ENCODE measurements at regions not wholly inside any gene's neighbourhood (a gene's known extent, or its start where the extent isn't known, plus 50 kb on each side); places are given as distances from the start of the nearest gene placed in this dataset.

- H3K4me3 ChIP-seq (ENCODE audit: low read depth, low read length) = no peak overlapping the region
- TF ChIP-seq MYC (IDR thresholded peaks at IDR 0.05; ENCODE audit: low read depth, low read length) = no peak
- TF ChIP-seq POLR2A (IDR thresholded peaks at IDR 0.05; ENCODE audit: extremely low read depth, insufficient read length) = no peak
- no peak for TF ChIP-seq MAX (IDR thresholded peaks at IDR 0.05; ENCODE audit: low read depth, low read length)
- no peak for TF ChIP-seq CTCF (IDR thresholded peaks at IDR 0.05; ENCODE audit: low read depth, low read length)
These were observed 66.9 kb upstream of the PROK2 start for GRCh38 chr3:71851878-71852277.

GRCh38 chr3:71850654-71851053, 65.7 kb upstream of the PROK2 start:
- DNase-seq (ENCODE audit: low read depth) = peak; percentile 8

More at GRCh38 chr3:71851878-71852277, 66.9 kb upstream of the PROK2 start:
- DNase-seq (ENCODE audit: low read depth) = no peak

GRCh38 chr3:71849681-71850080, 64.7 kb upstream of the PROK2 start:
- no peak for DNase-seq (ENCODE audit: low read depth)
- H3K4me3 ChIP-seq (ENCODE audit: low read depth, low read length) = no peak overlapping the region
- TF ChIP-seq MYC (IDR thresholded peaks at IDR 0.05; ENCODE audit: low read depth, low read length) = no peak
- no peak for TF ChIP-seq CTCF (IDR thresholded peaks at IDR 0.05; ENCODE audit: low read depth, low read length)
- TF ChIP-seq POLR2A (IDR thresholded peaks at IDR 0.05; ENCODE audit: extremely low read depth, insufficient read length) = no peak
- TF ChIP-seq MAX (IDR thresholded peaks at IDR 0.05; ENCODE audit: low read depth, low read length) = no peak

More at GRCh38 chr3:71850654-71851053, 65.7 kb upstream of the PROK2 start:
- H3K4me3 ChIP-seq (ENCODE audit: low read depth, low read length) = no peak overlapping the region
- no peak for TF ChIP-seq CTCF (IDR thresholded peaks at IDR 0.05; ENCODE audit: low read depth, low read length)
- TF ChIP-seq MYC (IDR thresholded peaks at IDR 0.05; ENCODE audit: low read depth, low read length) = no peak
- no peak for TF ChIP-seq MAX (IDR thresholded peaks at IDR 0.05; ENCODE audit: low read depth, low read length)

- TF ChIP-seq MAX (IDR thresholded peaks at IDR 0.05; ENCODE audit: low read depth, low read length) = no peak
- no peak for TF ChIP-seq POLR2A (IDR thresholded peaks at IDR 0.05; ENCODE audit: extremely low read depth, insufficient read length)
- TF ChIP-seq MYC (IDR thresholded peaks at IDR 0.05; ENCODE audit: low read depth, low read length) = no peak
- TF ChIP-seq CTCF (IDR thresholded peaks at IDR 0.05; ENCODE audit: low read depth, low read length) = no peak
- DNase-seq (ENCODE audit: low read depth) = no peak
- H3K4me3 ChIP-seq (ENCODE audit: low read depth, low read length) = no peak overlapping the region
These were observed 62.8 kb upstream of the PROK2 start for GRCh38 chr3:71847794-71848193.

- TF ChIP-seq POLR2A (IDR thresholded peaks at IDR 0.05; ENCODE audit: extremely low read depth, insufficient read length) = no peak
- no peak for TF ChIP-seq MAX (IDR thresholded peaks at IDR 0.05; ENCODE audit: low read depth, low read length)
- no peak for TF ChIP-seq CTCF (IDR thresholded peaks at IDR 0.05; ENCODE audit: low read depth, low read length)
- TF ChIP-seq MYC (IDR thresholded peaks at IDR 0.05; ENCODE audit: low read depth, low read length) = no peak
- DNase-seq (ENCODE audit: low read depth) = no peak
- no peak overlapping the region for H3K4me3 ChIP-seq (ENCODE audit: low read depth, low read length)
These were observed 61.2 kb upstream of the PROK2 start for GRCh38 chr3:71846185-71846584.

GRCh38 chr3:71843071-71843470, 58.1 kb upstream of the PROK2 start:
- TF ChIP-seq MAX (IDR thresholded peaks at IDR 0.05; ENCODE audit: low read depth, low read length) (no peak), CTCF (IDR thresholded peaks at IDR 0.05; ENCODE audit: low read depth, low read length) (no peak), MYC (IDR thresholded peaks at IDR 0.05; ENCODE audit: low read depth, low read length) (no peak), POLR2A (IDR thresholded peaks at IDR 0.05; ENCODE audit: extremely low read depth, insufficient read length) (no peak)
- no peak overlapping the region for H3K4me3 ChIP-seq (ENCODE audit: low read depth, low read length)
- DNase-seq (ENCODE audit: low read depth) = no peak
